GM12892 (cell line): ENCODE measurements at regions not wholly inside any gene's neighbourhood (a gene's known extent, or its start where the extent isn't known, plus 50 kb on each side); places are given as distances from the start of the nearest gene placed in this dataset.

Experiments used
- POLR2A ChIP-seq: IDR thresholded peaks from 2 replicates; pipeline ENCODE4 v1.6.1; 2011; ENCODE audit warnings: low read depth, low read length, control low read depth
- POLR2AphosphoS5 ChIP-seq: IDR thresholded peaks from 2 replicates; pipeline ENCODE4 v1.6.1; 2011; ENCODE audit warnings: low read depth, low read length, control low read depth
- TAF1 ChIP-seq: IDR thresholded peaks from 2 replicates; pipeline ENCODE4 v1.6.1; 2011; ENCODE audit warnings: low read depth, mild to moderate bottlenecking, control low read depth, low read length, borderline replicate concordance

- TF ChIP-seq POLR2A: no peak
- no peak for TF ChIP-seq POLR2AphosphoS5
- no peak for TF ChIP-seq TAF1
Observed at GRCh38 chr2:8270699-8271098, 411.2 kb upstream of the ID2 start.
